DOHH2 (cell line): ENCODE measurements at regions not wholly inside any gene's neighbourhood (a gene's known extent, or its start where the extent isn't known, plus 50 kb on each side); places are given as distances from the start of the nearest gene placed in this dataset.

Experiments used
- CTCF ChIP-seq: fragments of 200-600 bp; sonication (generic); IDR thresholded peaks from one replicate; pipeline ENCODE4 v1.5.1; 2014; ENCODE audit warnings: antibody characterized with exemption, mild to moderate bottlenecking, low read depth, low read length; ENCODE audit not compliant: poor library complexity, severe bottlenecking
- EZH2phosphoT487 ChIP-seq: fragments of 200-600 bp; sonication (generic); IDR thresholded peaks from 2 replicates; pipeline ENCODE4 v1.6.1; 2017; ENCODE audit warnings: borderline replicate concordance, mild to moderate bottlenecking, antibody characterized with exemption, low read length, moderate library complexity, mixed read lengths

GRCh38 chr6:45806172-45806571 is 209.5 kb downstream of the CLIC5 start:
- TF ChIP-seq CTCF: no peak
- TF ChIP-seq EZH2phosphoT487: no peak
